ENCODE measurements at regions not wholly inside any gene's neighbourhood (a gene's known extent, or its start where the extent isn't known, plus 50 kb on each side); places are given as distances from the start of the nearest gene placed in this dataset.

- TF ChIP-seq NANOG (IDR thresholded peaks at IDR 0.05; ENCODE audit: insufficient read depth, low read depth, low read length, poor library complexity, severe bottlenecking) (no peak), EP300 (IDR thresholded peaks at IDR 0.05; ENCODE audit: borderline replicate concordance in 1 of 2, low read depth in 2 of 2, low read length in 2 of 2) (no peak), HDAC2 (IDR thresholded peaks at IDR 0.05; ENCODE audit: borderline replicate concordance in 1 of 2, low read depth in 2 of 2, low read length in 2 of 2) (no peak), BACH1 (IDR thresholded peaks at IDR 0.05; ENCODE audit: low read length) (no peak), POLR2A (IDR thresholded peaks at IDR 0.05; ENCODE audit: control extremely low read depth in 1 of 2, low read depth in 2 of 2, low read length in 2 of 2) (no peak), ASH2L (IDR thresholded peaks at IDR 0.05; ENCODE audit: low read length) (no peak), KDM5A (IDR thresholded peaks at IDR 0.05; ENCODE audit: low read length) (no peak)
- TF ChIP-seq, protein P1, sequence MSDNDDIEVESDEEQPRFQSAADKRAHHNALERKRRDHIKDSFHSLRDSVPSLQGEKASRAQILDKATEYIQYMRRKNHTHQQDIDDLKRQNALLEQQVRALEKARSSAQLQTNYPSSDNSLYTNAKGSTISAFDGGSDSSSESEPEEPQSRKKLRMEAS (IDR thresholded peaks at IDR 0.05), result no peak
Measured at GRCh38 chr17:54807331-54807730, 93.3 kb upstream of the TOM1L1 start (continued).
